ENCODE measurements at regions not wholly inside any gene's neighbourhood (a gene's known extent, or its start where the extent isn't known, plus 50 kb on each side); places are given as distances from the start of the nearest gene placed in this dataset.

DNA sequence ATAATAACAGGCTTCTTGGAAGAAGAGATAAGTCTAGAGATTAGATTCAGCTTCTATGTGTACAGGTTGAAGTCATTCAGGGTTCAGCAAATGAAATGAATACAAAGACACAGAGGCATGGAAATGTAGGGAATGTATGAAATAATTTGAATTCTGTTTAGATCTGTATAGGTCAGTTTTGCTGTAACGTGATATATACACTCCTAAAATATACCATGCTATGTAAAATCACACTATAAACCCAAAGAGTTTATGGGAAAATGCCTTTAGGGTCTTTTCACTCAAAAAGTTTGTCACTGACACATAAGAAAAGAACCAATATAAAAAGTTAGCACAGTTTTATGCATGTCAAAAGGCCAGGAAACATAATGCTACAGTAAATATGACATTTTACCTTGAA, 854.0 kb downstream of the LRFN5 start:
- no peak for TF ChIP-seq CTCF (IDR thresholded peaks at IDR 0.05; ENCODE audit: low read depth, low read length, poor library complexity, severe bottlenecking)
- no peak for TF ChIP-seq EZH2phosphoT487 (IDR thresholded peaks at IDR 0.05; ENCODE audit: borderline replicate concordance, low read length)
